MM.1S (cell line): ENCODE measurements at regions not wholly inside any gene's neighbourhood (a gene's known extent, or its start where the extent isn't known, plus 50 kb on each side); places are given as distances from the start of the nearest gene placed in this dataset.

Experiments
- CTCF ChIP-seq: fragments of 300-600 bp; sonication (generic); IDR thresholded peaks from 2 replicates; pipeline ENCODE4 v1.5.1; 2016; ENCODE audit warnings: antibody characterized with exemption, low read length, mixed read lengths
- EZH2phosphoT487 ChIP-seq: fragments of 300-600 bp; sonication (generic); IDR thresholded peaks from 2 replicates; pipeline ENCODE4 v1.6.1; 2018; ENCODE audit warnings: antibody characterized with exemption, low read length

- TF ChIP-seq CTCF: no peak
- TF ChIP-seq EZH2phosphoT487: no peak
These were observed 2675.7 kb downstream of the PCDH7 start for GRCh38 chr4:33395731-33396485.
